BJ (cell line): ENCODE measurements at regions not wholly inside any gene's neighbourhood (a gene's known extent, or its start where the extent isn't known, plus 50 kb on each side); places are given as distances from the start of the nearest gene placed in this dataset.

ENCODE experiments used
- CTCF ChIA-PET: fragments of 350-600 bp; formaldehyde crosslinking; extraction: SDS; loops from one replicate; lab custom pipeline; 2021; ENCODE audit warnings: antibody characterized with exemption, inconsistent platforms; lab: Yijun Ruan, JAX
- POLR2A ChIA-PET: fragments of 300-600 bp; sonication (Branson Sonifier 250); formaldehyde crosslinking; extraction: SDS; loops from one replicate; lab custom pipeline; 2021; ENCODE audit warnings: antibody characterized with exemption; lab: Charles Lee
- DNase-seq: peaks from one replicate; pipeline ENCODE4 v3.0.0-alpha.2; 2011; ENCODE audit warnings: low read depth
- H3K27me3 ChIP-seq: 2 replicates; pipeline ENCODE4 v1.6.0; 2011; ENCODE audit warnings: low read length; ENCODE audit not compliant: control insufficient read depth, insufficient read depth
- H3K36me3 ChIP-seq: 2 replicates; pipeline ENCODE4 v1.5.1; 2011; ENCODE audit warnings: low read length; ENCODE audit not compliant: control insufficient read depth, insufficient read depth
- H3K4me3 ChIP-seq: 2 replicates; pipeline ENCODE4 v1.5.1; 2011; ENCODE audit warnings: low read depth, mild to moderate bottlenecking, control low read depth, low read length
- TF ChIP-seq, protein P1 (sequence below): IDR thresholded peaks from 2 replicates; pipeline ENCODE4 v1.5.1; 2011; ENCODE audit warnings: low read depth, mild to moderate bottlenecking, control low read depth, inconsistent platforms, low read length, moderate library complexity; ENCODE audit not compliant: insufficient read depth

DNA sequence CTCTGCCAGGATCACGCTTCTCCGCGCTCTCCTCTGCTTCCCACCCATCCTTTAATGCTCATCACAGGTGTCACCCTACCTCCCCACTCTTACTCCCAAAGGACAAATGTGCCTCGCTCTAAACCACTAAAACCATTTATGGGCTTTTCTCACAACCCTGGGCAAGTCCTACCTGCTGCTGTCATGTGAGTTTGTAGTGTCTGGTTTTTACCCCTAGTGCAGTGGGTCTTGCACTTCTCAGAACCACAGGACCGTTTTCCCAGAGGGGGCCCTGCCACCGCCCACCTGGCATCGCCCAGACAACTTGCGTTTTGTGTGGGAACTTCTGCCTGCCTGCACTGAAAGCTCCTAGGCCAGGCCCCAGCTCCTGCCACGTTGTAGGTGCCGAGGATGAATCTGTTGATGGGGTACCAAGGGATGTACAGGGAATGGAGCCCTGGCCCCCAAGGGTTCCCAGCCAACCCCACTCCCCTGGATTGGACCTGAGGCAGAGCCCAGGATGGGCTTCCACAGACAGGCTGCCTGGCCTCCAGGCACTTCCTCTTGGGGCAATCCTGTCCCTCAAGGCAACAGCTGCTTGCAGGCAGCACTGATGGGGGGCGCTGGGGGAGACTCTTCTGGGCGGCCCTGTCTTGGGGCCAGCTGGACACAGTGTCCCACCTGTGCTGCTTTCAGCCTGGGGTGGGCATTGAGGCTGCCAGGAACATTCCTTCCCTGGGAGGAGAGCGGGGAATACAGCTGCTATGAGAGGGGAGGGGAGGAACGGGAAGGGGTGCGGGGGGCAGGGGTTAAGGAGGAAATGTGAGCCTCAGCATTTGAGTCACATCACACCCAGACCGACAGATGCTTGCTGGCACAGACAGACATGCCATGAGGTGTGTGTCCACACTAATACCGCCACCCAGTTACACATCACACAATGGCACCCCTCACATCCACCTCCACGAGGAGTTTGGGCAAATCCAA lies 176.3 kb downstream of the ZFP36L2 start:
- TF ChIP-seq, protein P1, sequence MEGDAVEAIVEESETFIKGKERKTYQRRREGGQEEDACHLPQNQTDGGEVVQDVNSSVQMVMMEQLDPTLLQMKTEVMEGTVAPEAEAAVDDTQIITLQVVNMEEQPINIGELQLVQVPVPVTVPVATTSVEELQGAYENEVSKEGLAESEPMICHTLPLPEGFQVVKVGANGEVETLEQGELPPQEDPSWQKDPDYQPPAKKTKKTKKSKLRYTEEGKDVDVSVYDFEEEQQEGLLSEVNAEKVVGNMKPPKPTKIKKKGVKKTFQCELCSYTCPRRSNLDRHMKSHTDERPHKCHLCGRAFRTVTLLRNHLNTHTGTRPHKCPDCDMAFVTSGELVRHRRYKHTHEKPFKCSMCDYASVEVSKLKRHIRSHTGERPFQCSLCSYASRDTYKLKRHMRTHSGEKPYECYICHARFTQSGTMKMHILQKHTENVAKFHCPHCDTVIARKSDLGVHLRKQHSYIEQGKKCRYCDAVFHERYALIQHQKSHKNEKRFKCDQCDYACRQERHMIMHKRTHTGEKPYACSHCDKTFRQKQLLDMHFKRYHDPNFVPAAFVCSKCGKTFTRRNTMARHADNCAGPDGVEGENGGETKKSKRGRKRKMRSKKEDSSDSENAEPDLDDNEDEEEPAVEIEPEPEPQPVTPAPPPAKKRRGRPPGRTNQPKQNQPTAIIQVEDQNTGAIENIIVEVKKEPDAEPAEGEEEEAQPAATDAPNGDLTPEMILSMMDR: no peak
- ChIA-PET CTCF (interaction anchor here (1.0 to 1.2 kb wide), 2 partner anchors 10 to 75 kb away, joined by 5 to 6 read pairs; no protein-coding TSS in a partner anchor), POLR2A (interaction anchor here (1.0 kb wide), 1 partner anchor 9 kb away, joined by 3 read pairs; no protein-coding TSS in a partner anchor)
- no peaks in the 10 kb centered on the region for H3K36me3 ChIP-seq
- no peaks in the 10 kb centered on the region for H3K27me3 ChIP-seq
- no peak overlapping the region for H3K4me3 ChIP-seq
- DNase-seq: no peak

DNA sequence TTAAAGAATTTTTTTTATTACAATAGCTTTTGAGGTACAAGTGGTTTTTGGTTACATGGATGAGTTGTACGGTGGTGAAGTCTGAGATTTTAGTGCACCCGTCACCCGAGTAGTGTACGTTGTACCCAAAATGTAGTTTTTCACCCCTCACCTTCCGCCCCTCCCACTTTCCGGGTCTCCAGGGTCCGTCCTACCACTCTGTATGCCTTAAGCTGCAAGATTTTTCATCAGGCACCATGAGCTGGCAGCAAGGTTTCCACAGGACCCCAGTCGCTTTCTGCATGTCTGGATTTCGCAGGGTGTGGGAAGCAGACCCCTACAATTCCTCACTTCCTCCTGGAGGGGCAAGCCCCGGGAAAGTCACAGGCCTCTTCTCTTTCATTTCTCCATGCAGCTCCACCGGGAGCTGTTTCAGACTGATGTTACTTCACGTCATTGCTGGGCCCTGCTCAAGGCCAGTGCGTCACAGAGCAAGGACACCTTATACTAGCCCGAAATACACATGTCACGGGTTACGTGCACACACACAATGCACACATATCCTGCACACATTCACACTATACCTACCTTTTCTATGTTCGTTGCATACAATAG lies 179.1 kb downstream of the ZFP36L2 start:
- POLR2A ChIA-PET: no interaction called here
- TF ChIP-seq, protein P1: no peak
- Histone ChIP-seq H3K36me3 (no peaks in the 10 kb centered on the region), H3K27me3 (no peaks in the 10 kb centered on the region), H3K4me3 (no peak overlapping the region)
- CTCF ChIA-PET: interaction anchor here (0.7 to 1.0 kb wide), 3 partner anchors 9 to 330 kb away, joined by 3 to 7 read pairs (median 4); no protein-coding TSS in a partner anchor
- no peak for DNase-seq

- ChIA-PET CTCF (interaction anchor here (0.6 kb wide), 1 partner anchor 183 kb away, joined by 3 read pairs; no protein-coding TSS in a partner anchor), POLR2A (no interaction called here)
- no peaks in the 10 kb centered on the region for H3K36me3 ChIP-seq
- H3K4me3 ChIP-seq: no peak overlapping the region
- TF ChIP-seq, protein P1: no peak
- H3K27me3 ChIP-seq: no peaks in the 10 kb centered on the region
- no peak for DNase-seq
These were observed 180.5 kb downstream of the ZFP36L2 start for GRCh38 chr2:43045866-43046265.

- CTCF ChIA-PET: interaction anchor here (0.6 to 0.9 kb wide), 2 partner anchors 12 to 35 kb away, joined by 3 read pairs; no protein-coding TSS in a partner anchor
- no peak for DNase-seq
- TF ChIP-seq, protein P1: no peak
- H3K27me3 ChIP-seq: no peaks in the 10 kb centered on the region
- POLR2A ChIA-PET: no interaction called here
- no peaks in the 10 kb centered on the region for H3K36me3 ChIP-seq
- no peak overlapping the region for H3K4me3 ChIP-seq
These were observed 182.2 kb downstream of the ZFP36L2 start for GRCh38 chr2:43044093-43044681.

- H3K27me3 ChIP-seq: no peaks in the 10 kb centered on the region
- H3K36me3 ChIP-seq: no peaks in the 10 kb centered on the region
- no peak overlapping the region for H3K4me3 ChIP-seq
- POLR2A ChIA-PET: no interaction called here
- CTCF ChIA-PET: interaction anchor here (0.9 kb wide), 1 partner anchor 36 kb away, joined by 3 read pairs; no protein-coding TSS in a partner anchor
- TF ChIP-seq, protein P1: no peak
- no peak for DNase-seq
These were observed 182.9 kb downstream of the ZFP36L2 start for GRCh38 chr2:43043553-43043870.
